Astrocyte of the spinal cord (primary cell): ENCODE measurements at regions not wholly inside any gene's neighbourhood (a gene's known extent, or its start where the extent isn't known, plus 50 kb on each side); places are given as distances from the start of the nearest gene placed in this dataset.

Experiments
- DNase-seq: peaks from one replicate; pipeline ENCODE4 v3.0.0; 2011; ENCODE audit warnings: low read depth, low spot score
- H3K4me3 ChIP-seq: 2 replicates; pipeline ENCODE4 v1.5.1; 2011; ENCODE audit warnings: low read depth, mild to moderate bottlenecking, low read length, moderate library complexity
- CTCF ChIP-seq: IDR thresholded peaks from 2 replicates; pipeline ENCODE4 v1.5.1; 2012; ENCODE audit warnings: low read depth, mild to moderate bottlenecking, low read length, inconsistent platforms
- in situ Hi-C: cut with HindIII; loops from 2 replicates; pipeline ENCODE4 v1.10.0; 2017; ENCODE audit warnings: low sequenced_read_pairs

- in situ Hi-C loops: no loop called here
- no peak for TF ChIP-seq CTCF
- no peak for DNase-seq
- H3K4me3 ChIP-seq: no peak overlapping the region
Measured at GRCh38 chr4:26005764-26006163, 91.7 kb downstream of the SMIM20 start.

GRCh38 chr4:26008737-26009136 is 94.7 kb downstream of the SMIM20 start:
- no peak for TF ChIP-seq CTCF
- H3K4me3 ChIP-seq: no peak overlapping the region
- in situ Hi-C loops: no loop called here
- no peak for DNase-seq

GRCh38 chr4:26009502-26009901 is 95.5 kb downstream of the SMIM20 start:
- DNase-seq: no peak
- no peak overlapping the region for H3K4me3 ChIP-seq
- no peak for TF ChIP-seq CTCF
- in situ Hi-C loops: no loop called here

- in situ Hi-C loops: no loop called here
- DNase-seq: no peak
- no peak overlapping the region for H3K4me3 ChIP-seq
- no peak for TF ChIP-seq CTCF
Measured at GRCh38 chr4:26010304-26010703, 96.3 kb downstream of the SMIM20 start.

GRCh38 chr4:26013629-26014028 is 99.6 kb downstream of the SMIM20 start:
- in situ Hi-C loops: no loop called here
- no peak for TF ChIP-seq CTCF
- no peak for DNase-seq
- H3K4me3 ChIP-seq: no peak overlapping the region

GRCh38 chr4:26015133-26015651 is 101.2 kb downstream of the SMIM20 start:
- no peak overlapping the region for H3K4me3 ChIP-seq

More at GRCh38 chr4:26015133-26015651, 101.2 kb downstream of the SMIM20 start:
- TF ChIP-seq CTCF: no peak
- DNase-seq: peak; percentile 98
- in situ Hi-C loops: no loop called here
